ENCODE measurements at regions not wholly inside any gene's neighbourhood (a gene's known extent, or its start where the extent isn't known, plus 50 kb on each side); places are given as distances from the start of the nearest gene placed in this dataset.
"Not testable (repeated sequence)": the region's sequence is repeated elsewhere in the genome, so short reads cannot be mapped to it uniquely, and the experiment has no call there.

- DNase-seq (ENCODE audit: low spot score) (no peak), FAIRE-seq (no peak)
Measured at GRCh38 chr3:196147116-196147515, 64.1 kb downstream of the ZDHHC19 start.

DNA sequence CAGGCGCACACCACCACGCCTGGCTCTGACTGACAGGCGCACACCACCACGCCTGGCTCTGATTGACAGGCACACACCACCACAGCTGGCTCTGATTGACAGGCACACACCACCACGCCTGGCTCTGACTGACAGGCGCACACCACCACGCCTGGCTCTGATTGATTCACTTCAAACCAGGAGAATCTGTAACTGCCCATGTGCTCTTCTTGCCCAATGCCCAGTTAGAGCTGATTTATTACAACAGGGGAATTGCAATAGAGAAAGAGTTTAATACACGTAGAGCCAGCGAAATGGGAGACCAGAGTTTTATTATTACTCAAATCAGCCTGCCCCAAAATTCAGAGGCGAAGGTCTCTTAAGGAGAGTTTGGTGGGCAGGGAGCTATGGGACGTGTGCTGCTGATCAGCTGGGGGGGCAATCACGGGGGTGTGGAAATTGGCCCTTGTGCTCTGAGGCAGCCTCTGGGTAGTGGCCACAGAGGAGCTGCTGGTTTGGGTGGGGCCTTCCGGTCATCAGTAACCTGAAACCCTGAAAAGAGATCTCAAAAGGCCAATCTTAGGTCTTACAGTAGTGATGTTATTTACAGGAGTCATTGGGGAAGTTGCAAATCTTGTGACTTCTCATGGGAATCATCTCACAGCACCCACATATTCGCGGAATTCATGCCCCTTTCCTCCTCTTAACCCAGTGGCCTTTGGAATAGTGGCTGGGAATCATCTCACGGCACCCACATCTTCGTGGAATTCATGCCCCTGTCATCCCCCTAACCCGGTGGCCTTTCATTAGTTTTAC is 63.8 kb upstream of the TFRC start:
- FAIRE-seq: no peak
- no peak for DNase-seq (ENCODE audit: low spot score)

- FAIRE-seq (no peak), DNase-seq (ENCODE audit: low spot score) (peak; percentile 49)
Measured at GRCh38 chr3:196144383-196145105, 62.7 kb upstream of the TFRC start.

DNA sequence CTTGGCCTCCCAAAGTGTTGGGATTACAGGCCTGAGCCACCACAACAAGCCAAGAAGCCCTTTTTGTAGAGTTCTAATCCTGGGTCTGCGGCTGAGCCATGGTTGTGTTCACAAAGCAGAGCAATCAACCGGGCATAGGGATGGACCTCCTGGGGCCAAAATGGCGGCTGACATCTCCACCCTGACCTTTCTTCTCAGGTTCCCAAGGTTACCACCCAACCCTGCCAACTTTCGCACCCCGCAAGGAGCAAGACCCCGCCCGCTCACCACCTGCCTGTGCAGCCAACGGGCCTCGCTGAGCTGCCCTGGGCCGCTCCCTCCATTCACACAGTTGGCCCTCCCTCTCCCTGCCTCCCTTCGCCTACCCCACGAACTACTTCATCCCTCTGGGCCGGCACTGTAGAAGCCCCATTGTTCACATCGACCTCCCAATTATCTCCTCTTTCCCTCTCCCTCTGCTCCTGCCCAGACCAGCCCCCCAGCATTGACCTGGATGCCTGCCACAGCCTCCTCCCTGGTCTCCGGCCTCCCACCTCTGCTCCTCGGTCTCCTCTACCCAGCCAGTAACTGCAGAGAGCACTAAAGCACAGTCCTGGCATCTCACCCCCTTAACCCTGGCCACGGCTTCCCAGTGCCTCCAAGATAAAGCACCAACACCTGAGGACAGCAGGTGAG is 62.0 kb upstream of the TFRC start:
- FAIRE-seq (no peak), DNase-seq (ENCODE audit: low spot score) (no peak)

DNA sequence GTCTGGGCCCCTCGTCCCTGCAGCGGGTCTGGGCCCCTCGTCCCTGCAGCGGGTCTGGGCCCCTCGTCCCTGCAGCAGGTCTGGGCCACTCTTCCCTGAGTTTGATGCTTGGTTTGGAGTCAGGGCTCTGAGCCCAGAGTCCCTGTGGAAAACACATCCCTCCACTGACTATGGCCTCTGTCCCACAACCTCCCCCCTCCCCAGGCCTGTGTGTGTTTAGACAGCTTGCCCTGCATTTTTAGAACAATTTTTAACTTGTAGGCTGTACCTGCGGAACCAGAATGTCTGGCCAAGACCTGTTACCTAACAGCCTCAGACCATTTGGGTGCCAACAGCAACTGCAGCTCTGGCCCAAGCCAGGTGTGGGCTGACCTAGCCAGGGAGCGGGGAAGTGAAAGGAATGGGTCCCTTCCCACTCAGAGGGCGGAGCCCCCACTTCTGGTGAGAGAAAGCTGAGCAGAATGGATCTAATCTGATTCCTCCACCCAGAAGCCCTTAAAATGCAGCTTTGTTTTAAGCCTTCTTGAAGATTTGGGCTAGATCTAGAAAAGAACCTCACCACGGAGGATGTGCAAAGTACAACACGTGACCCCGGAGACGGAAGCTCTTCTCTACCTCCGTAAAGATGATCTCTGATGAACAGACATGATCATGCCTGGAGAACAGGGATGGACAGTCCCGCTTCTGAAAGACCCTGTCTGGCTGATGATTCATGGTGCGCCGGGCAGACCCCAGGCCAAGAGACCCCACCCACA is 60.5 kb upstream of the TFRC start:
- FAIRE-seq: no peak
- no peak for DNase-seq (ENCODE audit: low spot score)

DNA sequence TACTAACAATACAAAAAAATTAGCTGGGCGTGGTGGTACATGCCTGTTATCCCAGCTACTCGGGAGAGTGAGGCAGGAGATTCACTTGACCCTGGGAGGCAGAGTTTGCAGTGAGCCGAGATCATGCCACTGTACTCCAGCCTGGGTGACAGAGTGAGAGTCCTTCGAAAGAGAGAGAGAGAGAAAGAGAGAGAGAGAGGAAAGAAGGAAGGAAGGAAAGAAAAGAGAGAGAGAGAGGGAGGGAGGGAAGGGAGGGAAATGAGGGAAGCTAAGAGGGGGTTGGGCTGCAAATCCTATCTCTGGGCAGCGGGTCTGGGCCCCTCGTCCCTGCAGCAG is 59.9 kb upstream of the TFRC start:
- DNase-seq (ENCODE audit: low spot score) (no peak), FAIRE-seq (no peak)

DNA sequence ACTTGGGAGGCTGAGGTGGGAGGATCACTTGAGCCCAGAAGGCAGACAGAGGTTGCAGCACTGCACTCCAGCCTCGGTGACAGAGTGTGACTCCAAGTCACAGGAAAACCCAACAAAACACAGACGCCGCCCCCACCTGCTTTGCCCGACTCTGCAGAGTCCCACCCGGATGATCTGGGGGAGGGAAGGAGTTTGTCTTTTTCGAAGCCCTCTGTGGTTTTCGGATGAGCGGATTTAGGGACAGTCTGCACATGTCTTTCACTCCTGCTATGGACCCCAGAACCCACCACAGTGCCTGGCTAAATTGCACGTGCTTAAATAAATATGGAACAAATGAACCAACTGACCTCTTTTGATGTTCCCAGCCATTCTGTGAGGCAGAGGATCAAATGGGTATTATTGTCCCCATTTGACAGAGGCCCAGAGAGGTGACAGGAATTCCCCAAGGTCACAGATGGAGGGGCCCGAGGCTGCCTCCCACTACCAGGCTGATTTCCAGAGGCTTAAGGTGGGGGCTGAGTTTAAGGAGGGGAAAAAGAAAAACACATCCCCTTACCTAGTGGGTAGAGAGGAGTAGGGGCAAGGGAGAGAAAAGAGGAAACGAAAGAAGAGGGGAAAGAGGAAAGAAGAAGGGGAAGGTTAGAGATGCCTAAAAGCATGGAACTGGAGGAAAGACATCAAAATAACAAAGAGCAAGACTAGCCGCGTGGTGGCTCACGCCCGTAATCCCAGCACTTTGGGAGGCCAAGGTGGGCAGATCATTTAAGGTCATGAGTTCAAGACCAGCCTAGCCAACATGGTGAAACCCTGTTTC is 59.4 kb upstream of the TFRC start:
- no peak for DNase-seq (ENCODE audit: low spot score)
- no peak for FAIRE-seq

DNA sequence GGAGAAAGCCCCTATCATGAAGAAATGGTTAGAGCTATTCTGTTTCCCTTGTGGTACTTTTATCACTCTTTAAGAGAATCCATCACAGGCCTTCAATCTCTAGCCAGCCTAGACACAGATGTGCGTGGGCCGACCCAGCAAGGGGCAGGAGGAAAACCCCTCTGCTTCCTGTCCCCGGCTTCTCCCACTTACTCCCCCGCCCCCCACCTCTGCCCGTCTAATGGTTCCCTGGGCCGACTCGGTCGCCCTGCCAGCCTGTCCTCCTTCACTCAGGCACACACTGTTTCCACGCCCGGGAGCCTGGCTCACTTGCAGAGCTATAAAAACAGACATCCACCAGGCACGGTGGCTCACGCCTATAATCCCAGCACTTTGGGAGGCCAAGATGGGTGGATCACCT is 58.3 kb upstream of the TFRC start:
- DNase-seq (ENCODE audit: low spot score): no peak
- FAIRE-seq: no peak

DNA sequence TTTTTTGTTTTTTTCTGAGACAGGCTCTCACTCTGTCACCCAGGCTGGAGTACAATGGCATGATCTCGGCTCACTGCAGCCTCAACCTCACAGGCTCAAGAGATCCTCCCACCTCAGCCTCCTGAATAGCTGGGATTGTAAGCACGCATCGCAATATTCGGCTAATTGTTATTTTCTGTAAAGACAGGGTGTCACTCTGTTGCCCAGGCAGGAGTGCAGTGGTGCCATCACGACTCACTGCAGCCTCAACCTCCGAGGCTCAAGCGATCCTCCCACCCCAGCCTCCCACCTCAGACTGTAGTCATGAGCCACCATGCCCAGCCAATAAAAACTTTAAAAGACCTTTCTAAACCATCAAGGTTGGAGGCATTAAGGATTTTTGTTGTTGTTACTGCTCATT is 57.4 kb upstream of the TFRC start:
- FAIRE-seq: no peak
- DNase-seq (ENCODE audit: low spot score): no peak

- DNase-seq (ENCODE audit: low spot score) (no peak), FAIRE-seq (no peak)
Measured at GRCh38 chr3:196138482-196139254, 56.8 kb upstream of the TFRC start.

DNA sequence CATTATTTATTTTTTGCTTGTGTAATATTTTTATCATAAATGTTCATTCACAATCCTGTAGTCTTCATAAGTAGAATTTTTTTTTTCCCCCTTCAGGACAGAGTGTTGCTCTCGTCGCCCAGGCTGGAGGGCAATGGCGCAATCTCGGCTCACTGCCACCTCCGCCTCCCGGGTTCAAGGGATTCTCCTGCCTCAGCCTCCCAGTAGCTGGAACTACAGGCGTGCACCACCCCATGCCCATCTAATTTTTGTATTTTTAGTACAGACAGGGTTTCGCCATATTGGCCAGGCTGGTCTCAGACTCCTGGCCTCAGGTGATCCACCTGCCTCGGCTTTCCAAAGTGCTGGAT is 54.7 kb upstream of the TFRC start:
- DNase-seq (ENCODE audit: low spot score); FAIRE-seq: not testable (repeated sequence)

- DNase-seq (ENCODE audit: low spot score): peak; percentile 33
- FAIRE-seq: no peak
Measured at GRCh38 chr3:196135693-196136639, 54.1 kb upstream of the TFRC start.

DNA sequence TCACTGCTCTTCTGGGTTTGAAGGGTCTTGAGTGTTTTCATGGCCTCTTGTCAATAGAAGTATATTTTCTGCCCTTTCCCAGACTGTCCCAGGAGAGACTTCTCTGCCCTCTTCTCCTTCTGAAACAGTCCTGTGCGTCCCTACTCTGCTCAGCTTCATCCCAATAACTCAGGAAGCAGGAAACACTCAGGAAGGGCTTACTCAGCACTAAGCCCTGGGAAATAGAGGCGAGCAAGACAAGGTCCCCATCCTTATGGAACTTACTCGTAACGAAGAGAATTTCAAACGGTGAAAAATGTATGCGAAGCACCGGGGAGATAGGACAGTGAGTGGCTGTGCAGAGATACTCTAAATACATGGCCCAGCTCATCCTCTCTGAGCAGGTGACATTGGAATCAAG is 52.8 kb upstream of the TFRC start:
- DNase-seq (ENCODE audit: low spot score) (no peak), FAIRE-seq (no peak)

- FAIRE-seq; DNase-seq (ENCODE audit: low spot score): not testable (repeated sequence)
Measured at GRCh38 chr3:196133869-196134268, 52.0 kb upstream of the TFRC start.

DNA sequence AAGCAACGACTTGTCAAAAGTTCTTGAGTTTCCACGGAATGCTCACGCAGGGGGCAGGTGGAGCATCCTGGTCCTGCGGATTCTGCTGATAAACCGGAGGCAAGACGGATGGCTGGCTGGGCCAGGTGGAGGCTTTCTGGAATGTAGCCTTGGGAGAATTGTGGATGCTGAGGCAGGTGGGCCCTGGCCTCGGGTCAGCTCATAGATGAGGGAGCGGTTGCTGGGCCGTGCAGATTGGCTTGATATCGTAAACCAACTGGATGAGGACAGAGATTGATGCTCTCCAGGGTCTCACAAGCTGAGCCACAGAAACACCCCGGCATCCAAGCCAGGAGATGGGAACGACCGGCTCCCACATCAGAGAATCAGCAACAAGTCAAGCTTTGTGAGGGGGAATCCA is 50.0 kb upstream of the TFRC start:
- no peak for FAIRE-seq
- DNase-seq (ENCODE audit: low spot score): no peak

Data from urothelium cell line (cell line).